ENCODE measurements at regions not wholly inside any gene's neighbourhood (a gene's known extent, or its start where the extent isn't known, plus 50 kb on each side); places are given as distances from the start of the nearest gene placed in this dataset.

GRCh38 chr2:43033466-43034241 lies 192.8 kb downstream of the ZFP36L2 start:
- no peak overlapping the region for H3K27ac ChIP-seq (replicated peaks)
- H3K4me3 ChIP-seq (replicated peaks; ENCODE audit: insufficient read depth, low read length) = no peak overlapping the region

DNA sequence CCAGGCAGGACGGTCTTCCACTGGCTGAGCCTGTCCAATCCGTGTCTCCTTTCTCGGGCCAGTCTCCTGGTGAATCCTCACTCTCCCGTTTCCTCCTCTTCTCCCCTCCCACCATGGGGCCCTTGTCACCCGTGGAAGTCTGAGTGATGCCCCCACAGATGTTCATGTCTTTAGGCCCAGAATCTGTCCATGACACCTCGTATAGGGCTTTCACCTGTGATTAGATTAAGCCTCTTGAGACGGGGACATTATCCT lies 193.5 kb downstream of the ZFP36L2 start:
- Histone ChIP-seq H3K27ac (replicated peaks) (no peak overlapping the region), H3K27me3 (ENCODE audit: insufficient read depth, poor library complexity, severe bottlenecking) (no peaks in the 10 kb centered on the region), H3K4me3 (replicated peaks; ENCODE audit: insufficient read depth, low read length) (no peak overlapping the region)
- TF ChIP-seq SPI1 (IDR thresholded peaks at IDR 0.05; ENCODE audit: borderline replicate concordance, low read depth) (no peak), POLR2AphosphoS5 (IDR thresholded peaks at IDR 0.05; ENCODE audit: low read depth) (no peak), GABPA (IDR thresholded peaks at IDR 0.05; ENCODE audit: low read depth) (no peak)
- TF ChIP-seq, protein P1, sequence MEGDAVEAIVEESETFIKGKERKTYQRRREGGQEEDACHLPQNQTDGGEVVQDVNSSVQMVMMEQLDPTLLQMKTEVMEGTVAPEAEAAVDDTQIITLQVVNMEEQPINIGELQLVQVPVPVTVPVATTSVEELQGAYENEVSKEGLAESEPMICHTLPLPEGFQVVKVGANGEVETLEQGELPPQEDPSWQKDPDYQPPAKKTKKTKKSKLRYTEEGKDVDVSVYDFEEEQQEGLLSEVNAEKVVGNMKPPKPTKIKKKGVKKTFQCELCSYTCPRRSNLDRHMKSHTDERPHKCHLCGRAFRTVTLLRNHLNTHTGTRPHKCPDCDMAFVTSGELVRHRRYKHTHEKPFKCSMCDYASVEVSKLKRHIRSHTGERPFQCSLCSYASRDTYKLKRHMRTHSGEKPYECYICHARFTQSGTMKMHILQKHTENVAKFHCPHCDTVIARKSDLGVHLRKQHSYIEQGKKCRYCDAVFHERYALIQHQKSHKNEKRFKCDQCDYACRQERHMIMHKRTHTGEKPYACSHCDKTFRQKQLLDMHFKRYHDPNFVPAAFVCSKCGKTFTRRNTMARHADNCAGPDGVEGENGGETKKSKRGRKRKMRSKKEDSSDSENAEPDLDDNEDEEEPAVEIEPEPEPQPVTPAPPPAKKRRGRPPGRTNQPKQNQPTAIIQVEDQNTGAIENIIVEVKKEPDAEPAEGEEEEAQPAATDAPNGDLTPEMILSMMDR (IDR thresholded peaks at IDR 0.05; ENCODE audit: insufficient read depth, low read length) = no peak
- TF ChIP-seq, protein P2, sequence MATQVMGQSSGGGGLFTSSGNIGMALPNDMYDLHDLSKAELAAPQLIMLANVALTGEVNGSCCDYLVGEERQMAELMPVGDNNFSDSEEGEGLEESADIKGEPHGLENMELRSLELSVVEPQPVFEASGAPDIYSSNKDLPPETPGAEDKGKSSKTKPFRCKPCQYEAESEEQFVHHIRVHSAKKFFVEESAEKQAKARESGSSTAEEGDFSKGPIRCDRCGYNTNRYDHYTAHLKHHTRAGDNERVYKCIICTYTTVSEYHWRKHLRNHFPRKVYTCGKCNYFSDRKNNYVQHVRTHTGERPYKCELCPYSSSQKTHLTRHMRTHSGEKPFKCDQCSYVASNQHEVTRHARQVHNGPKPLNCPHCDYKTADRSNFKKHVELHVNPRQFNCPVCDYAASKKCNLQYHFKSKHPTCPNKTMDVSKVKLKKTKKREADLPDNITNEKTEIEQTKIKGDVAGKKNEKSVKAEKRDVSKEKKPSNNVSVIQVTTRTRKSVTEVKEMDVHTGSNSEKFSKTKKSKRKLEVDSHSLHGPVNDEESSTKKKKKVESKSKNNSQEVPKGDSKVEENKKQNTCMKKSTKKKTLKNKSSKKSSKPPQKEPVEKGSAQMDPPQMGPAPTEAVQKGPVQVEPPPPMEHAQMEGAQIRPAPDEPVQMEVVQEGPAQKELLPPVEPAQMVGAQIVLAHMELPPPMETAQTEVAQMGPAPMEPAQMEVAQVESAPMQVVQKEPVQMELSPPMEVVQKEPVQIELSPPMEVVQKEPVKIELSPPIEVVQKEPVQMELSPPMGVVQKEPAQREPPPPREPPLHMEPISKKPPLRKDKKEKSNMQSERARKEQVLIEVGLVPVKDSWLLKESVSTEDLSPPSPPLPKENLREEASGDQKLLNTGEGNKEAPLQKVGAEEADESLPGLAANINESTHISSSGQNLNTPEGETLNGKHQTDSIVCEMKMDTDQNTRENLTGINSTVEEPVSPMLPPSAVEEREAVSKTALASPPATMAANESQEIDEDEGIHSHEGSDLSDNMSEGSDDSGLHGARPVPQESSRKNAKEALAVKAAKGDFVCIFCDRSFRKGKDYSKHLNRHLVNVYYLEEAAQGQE (IDR thresholded peaks at IDR 0.05; ENCODE audit: insufficient replicate concordance, low read depth) = no peak
- no peak for DNase-seq (ENCODE audit: low read depth in 1 of 2, low spot score in 1 of 2)

More at GRCh38 chr2:43033466-43034241, 192.8 kb downstream of the ZFP36L2 start:
- TF ChIP-seq GABPA (IDR thresholded peaks at IDR 0.05; ENCODE audit: low read depth) (no peak), POLR2AphosphoS5 (IDR thresholded peaks at IDR 0.05; ENCODE audit: low read depth) (no peak), SPI1 (IDR thresholded peaks at IDR 0.05; ENCODE audit: borderline replicate concordance, low read depth) (no peak)
- TF ChIP-seq, protein P1 (IDR thresholded peaks at IDR 0.05; ENCODE audit: insufficient read depth, low read length) = no peak
- TF ChIP-seq, protein P2 (IDR thresholded peaks at IDR 0.05; ENCODE audit: insufficient replicate concordance, low read depth) = no peak
- H3K27me3 ChIP-seq (ENCODE audit: insufficient read depth, poor library complexity, severe bottlenecking) = no peaks in the 10 kb centered on the region
- no peak for DNase-seq (ENCODE audit: low read depth in 1 of 2, low spot score in 1 of 2)

DNA sequence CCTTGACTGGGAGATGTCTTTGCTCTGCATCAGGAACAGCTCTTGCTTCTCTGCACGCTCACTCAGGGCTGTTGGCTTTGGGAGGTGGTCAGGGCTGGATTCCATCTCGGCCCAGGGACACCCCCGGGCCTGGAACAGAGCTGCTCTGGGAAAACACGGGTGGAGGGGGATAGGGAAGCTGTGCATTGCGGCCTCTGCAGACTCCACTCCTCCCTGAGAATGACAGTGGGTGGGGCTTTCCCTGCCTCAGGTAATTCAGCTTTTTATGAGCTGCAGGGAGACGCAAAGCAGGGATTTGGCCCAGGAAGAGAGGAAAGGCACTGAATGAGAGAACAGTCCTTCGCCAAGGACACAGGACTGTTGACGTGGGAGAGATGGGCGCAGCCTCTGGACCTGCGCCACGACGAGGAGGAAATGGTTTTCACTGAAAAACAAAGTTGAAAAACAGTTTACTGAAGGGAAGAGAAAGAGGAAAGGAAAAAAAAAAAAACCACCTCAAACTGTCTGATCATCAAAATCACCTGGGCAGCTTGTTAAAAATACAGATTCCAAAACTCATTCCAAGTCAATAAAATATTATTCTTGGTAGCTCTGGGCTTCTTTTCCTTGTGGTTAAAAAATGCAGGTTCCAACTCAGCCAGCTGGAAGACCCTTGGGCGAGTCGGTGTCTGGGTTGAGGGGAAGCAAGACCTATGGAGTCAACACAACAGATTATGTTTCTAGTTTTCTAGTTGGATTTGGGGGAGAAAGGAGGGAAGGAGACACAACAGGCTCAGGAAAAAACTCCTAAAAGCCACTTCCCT lies 194.0 kb downstream of the ZFP36L2 start:
- Histone ChIP-seq H3K27ac (replicated peaks) (no peak overlapping the region), H3K4me3 (replicated peaks; ENCODE audit: insufficient read depth, low read length) (no peak overlapping the region), H3K27me3 (ENCODE audit: insufficient read depth, poor library complexity, severe bottlenecking) (no peaks in the 10 kb centered on the region)
- TF ChIP-seq, protein P2 (IDR thresholded peaks at IDR 0.05; ENCODE audit: insufficient replicate concordance, low read depth) = no peak
- TF ChIP-seq, protein P1 (IDR thresholded peaks at IDR 0.05; ENCODE audit: insufficient read depth, low read length) = no peak
- no peak for TF ChIP-seq POLR2AphosphoS5 (IDR thresholded peaks at IDR 0.05; ENCODE audit: low read depth)
- no peak for DNase-seq (ENCODE audit: low read depth in 1 of 2, low spot score in 1 of 2)
